GM18517 (cell line): ENCODE measurements at regions not wholly inside any gene's neighbourhood (a gene's known extent, or its start where the extent isn't known, plus 50 kb on each side); places are given as distances from the start of the nearest gene placed in this dataset.

Source experiments
- ATAC-seq: cut with Tn5 transposase; IDR thresholded peaks from one replicate; pipeline ENCODE4 v1.9.1; 2021; ENCODE audit warnings: mild to moderate bottlenecking, moderate library complexity; ENCODE audit not compliant: unreplicated experiment

- ATAC-seq: no peak
These were observed 489.9 kb upstream of the CDH5 start for GRCh38 chr16:65876624-65877023.

GRCh38 chr16:65876056-65876408 lies 490.5 kb upstream of the CDH5 start:
- no peak for ATAC-seq

- ATAC-seq: no peak
These were observed 491.0 kb upstream of the CDH5 start for GRCh38 chr16:65875381-65876055.

DNA sequence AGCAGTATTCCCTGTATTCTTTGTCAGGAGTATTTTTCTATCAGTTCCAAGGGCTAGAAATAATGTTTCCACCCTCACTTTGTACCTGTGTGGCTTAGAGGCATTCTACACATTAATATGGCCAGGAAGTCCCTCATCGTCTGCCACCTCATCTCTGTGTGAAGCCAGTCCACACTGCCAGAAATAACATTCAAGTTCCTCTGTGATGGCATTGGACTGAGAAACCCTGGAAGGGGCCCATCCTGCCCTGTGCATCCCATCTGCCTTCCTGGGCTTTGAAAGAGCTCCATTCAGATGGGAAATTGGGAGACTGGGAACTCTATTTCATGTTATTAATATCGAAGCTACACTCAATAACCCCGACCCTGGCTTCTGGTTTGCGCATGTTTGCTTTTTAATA lies 497.2 kb upstream of the CDH5 start:
- ATAC-seq: no peak

GRCh38 chr16:65867276-65867960 lies 499.1 kb upstream of the CDH5 start:
- no peak for ATAC-seq

GRCh38 chr16:65863236-65863635 lies 503.3 kb upstream of the CDH5 start:
- no peak for ATAC-seq

- ATAC-seq: no peak
These were observed 505.3 kb upstream of the CDH5 start for GRCh38 chr16:65861131-65861731.

DNA sequence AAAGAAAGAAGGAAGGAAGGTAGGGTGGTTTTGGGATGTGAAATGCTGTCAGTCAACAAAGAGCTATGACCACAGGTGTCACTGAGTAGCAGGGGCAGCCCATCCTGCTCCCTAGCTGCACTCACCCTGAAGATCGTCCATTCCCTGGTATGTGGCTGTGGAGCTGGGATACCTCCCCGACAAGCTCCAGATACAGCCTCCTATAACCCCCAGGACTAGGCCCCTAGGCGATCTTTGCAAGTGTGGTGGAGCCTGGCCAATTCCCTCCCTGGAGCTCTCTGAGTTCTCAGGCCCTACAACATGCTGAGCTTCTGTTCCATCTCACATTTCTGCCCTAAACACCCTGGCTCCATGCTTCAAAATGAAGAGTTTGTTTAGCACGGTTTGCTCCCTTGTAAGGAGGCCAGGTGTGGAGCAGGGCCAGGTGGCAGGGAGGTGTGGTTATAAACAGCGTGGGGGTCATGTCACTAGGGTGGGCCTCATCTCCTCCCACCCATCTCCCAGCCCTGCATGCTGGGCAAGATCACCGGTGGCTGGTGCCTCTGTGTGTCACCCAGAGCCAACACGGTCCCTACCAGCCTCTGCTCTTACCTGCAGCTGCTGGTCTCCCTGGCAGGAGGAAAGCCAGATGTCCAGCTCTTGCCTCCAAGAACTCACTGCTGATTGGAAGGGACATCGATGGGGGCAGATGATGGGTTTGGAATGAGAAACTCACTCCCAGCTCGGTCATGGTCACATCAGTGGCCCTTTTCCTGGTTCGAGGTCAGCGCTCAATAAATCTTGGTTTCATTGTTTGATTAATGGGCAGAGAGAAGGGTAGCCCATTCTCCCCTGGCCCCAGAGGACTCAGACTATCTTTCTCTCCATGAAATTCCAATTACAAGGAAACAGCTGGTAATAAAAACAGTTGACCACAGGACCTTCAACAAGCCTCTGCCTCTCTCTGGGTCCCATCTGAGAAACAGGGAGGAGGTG lies 511.0 kb upstream of the CDH5 start:
- no peak for ATAC-seq

DNA sequence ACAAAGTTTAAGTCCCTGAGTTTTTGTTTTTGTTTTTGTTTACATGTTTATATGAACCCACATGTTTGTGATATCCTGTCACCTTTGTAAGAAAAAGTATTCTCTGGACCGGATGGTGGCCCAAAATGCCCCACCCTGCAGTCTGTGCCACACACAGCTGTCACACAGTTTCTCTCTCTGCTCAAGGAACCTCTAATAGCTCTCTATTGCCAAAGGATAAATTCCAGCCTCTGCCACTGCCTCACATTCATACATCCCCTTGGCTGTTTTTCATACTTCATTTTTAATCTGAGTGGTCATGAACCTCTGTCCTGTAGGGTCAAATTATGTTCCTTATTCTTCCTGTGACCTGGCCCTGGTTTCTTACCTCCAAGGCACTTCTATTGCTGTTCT lies 520.3 kb upstream of the CDH5 start:
- ATAC-seq: no peak

DNA sequence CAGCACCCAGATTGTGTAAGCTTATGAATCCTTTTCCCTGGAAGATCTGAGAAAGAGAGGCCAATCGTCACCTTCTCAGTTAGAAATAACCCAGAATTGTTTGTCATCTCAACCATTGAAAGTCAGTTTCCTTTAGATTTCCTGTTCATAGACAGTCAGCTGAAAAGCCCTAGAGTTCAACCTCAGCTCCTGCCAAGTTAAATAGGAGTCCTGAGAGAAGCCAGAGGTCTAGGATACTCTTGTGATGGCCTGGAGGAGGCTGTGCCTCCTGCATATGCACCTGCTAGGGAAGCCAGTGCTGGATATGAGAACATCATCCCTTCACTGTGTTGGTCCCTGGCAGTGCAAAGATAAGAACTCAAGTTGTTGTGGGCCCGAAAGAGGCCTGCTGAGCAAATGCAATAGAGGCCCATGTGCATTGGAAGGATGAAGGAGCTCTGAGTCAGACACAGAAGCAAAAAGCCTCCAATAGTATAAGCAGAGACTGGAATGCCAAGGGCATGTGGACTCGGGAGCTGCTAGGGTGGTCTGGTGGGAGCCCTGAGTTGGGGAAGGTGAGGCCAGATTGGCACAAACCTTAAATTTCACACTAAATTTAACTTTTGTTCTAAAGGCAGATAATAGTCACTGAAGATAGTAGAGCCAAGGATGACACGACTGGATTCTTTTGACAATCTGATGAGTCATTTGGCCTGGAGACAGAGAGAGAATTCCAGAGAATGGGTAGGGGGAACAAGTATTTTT lies 520.9 kb upstream of the CDH5 start:
- ATAC-seq: no peak

DNA sequence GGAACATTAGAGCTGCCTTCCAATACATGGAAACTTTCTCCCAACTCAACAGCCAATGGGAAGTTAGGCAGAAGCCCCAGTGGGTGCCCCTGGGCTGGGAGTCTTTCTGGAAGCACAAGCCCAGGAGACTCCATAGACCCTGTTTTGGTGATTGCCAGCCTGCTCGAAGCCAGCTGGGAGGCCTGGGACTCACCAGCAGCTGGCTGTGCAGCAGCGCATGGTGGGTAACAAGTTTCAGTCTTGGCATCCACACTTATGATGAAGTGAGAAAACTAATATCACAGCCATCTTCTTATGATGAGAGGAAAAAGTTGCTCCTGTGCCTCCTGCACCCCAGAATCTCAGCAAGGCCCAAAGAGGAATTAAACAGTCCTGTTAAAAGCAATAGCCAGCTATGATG lies 522.5 kb upstream of the CDH5 start:
- no peak for ATAC-seq

- ATAC-seq: no peak
These were observed 524.4 kb upstream of the CDH5 start for GRCh38 chr16:65842067-65842466.

- no peak for ATAC-seq
These were observed 528.5 kb upstream of the CDH5 start for GRCh38 chr16:65838001-65838400.

- no peak for ATAC-seq
These were observed 529.0 kb upstream of the CDH5 start for GRCh38 chr16:65837464-65837863.

DNA sequence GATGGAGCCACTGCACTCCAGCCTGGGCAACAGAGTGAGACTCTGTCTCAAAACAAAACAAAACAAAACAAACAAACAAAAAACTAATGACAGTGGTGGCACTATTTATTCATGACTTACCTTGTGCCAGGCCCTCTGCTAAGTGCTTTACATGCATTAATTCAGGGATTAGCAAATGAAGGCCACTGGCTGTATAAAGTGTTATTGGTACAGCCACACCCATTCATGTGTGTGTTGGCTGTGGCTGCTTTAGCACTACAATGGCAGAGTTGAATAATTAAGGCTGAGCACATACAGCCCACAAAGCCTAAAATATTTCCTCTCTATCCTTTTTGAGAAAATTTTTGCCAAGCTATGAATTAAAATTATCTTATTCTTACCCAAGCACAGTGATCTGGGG lies 531.8 kb upstream of the CDH5 start:
- no peak for ATAC-seq

DNA sequence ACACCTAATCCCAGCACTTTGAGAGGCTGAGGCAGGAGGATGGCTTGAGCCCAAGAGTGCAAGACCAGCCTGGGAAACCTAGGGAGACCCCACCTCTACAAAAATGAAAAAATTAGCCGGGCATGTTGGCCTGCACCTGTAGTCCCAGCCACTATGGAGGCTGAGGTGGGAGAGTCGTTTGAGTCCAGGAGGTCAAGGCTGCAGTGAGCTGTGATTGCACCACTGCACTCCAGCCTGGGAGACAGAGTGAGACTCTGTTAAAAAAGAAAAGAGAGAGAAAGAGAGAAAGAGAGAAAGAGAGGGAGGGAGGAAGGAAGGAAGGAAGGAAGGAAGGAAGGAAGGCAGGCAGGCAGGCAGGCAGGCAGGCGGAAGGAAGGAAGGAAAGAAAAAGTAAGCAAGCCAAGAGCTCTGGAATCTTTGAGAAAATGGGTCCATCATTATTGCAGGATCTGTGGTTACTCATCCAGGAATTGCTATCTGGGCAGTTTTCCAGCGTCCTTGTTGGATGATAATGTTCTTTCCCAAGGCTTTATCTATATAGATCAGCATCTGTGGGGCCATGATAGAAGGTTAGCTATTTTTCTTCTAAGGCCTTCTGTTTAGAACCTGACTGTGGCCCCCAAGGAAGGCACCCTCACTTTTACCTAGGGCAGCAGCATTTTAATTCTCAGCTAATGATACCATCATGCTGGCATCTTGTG lies 533.2 kb upstream of the CDH5 start:
- ATAC-seq: no peak

GRCh38 chr16:65832679-65833078 lies 533.8 kb upstream of the CDH5 start:
- ATAC-seq: no peak

GRCh38 chr16:65831903-65832666 lies 534.4 kb upstream of the CDH5 start:
- no peak for ATAC-seq

DNA sequence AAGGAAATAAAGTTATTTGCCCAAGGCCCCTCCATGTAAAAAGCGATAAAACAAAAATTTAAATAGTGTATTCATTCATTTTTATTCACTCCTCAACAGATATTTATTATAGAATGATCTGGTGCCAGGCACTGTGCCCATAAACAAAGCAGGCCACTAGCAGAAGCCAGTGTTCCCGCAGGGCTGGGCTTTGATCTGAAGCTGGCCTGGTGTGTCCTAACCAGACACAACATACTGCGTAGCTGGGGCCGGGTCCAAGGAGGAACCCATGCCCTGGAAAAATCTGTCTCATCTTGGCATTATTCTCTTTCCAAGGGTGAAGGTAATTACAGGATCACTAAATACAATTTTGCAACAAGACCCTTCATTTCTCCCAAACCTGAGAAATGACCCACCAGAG lies 537.4 kb upstream of the CDH5 start:
- no peak for ATAC-seq
